ENCODE measurements at regions not wholly inside any gene's neighbourhood (a gene's known extent, or its start where the extent isn't known, plus 50 kb on each side); places are given as distances from the start of the nearest gene placed in this dataset.

- no peak for DNase-seq (ENCODE audit: low spot score)
Observed at GRCh38 chr4:3704669-3705068, 61.5 kb upstream of the ADRA2C start.

- no peak for DNase-seq (ENCODE audit: low spot score)
Observed at GRCh38 chr4:3703677-3704521, 62.3 kb upstream of the ADRA2C start.

- no peak for DNase-seq (ENCODE audit: low spot score)
Observed at GRCh38 chr4:3703343-3703676, 62.9 kb upstream of the ADRA2C start.

GRCh38 chr4:3702561-3703221 is 63.5 kb upstream of the ADRA2C start:
- DNase-seq (ENCODE audit: low spot score): no peak

- DNase-seq (ENCODE audit: low spot score): no peak
Observed at GRCh38 chr4:3701736-3702560, 64.2 kb upstream of the ADRA2C start.

GRCh38 chr4:3701271-3701734 is 64.9 kb upstream of the ADRA2C start:
- no peak for DNase-seq (ENCODE audit: low spot score)

- no peak for DNase-seq (ENCODE audit: low spot score)
Observed at GRCh38 chr4:3700736-3701135, 65.4 kb upstream of the ADRA2C start.

GRCh38 chr4:3700223-3700622 is 66.0 kb upstream of the ADRA2C start:
- DNase-seq (ENCODE audit: low spot score): no peak

GRCh38 chr4:3699678-3700077 is 66.5 kb upstream of the ADRA2C start:
- DNase-seq (ENCODE audit: low spot score): no peak

GRCh38 chr4:3699261-3699660 is 66.9 kb upstream of the ADRA2C start:
- DNase-seq (ENCODE audit: low spot score): no peak

GRCh38 chr4:3697033-3697432 is 69.2 kb upstream of the ADRA2C start:
- DNase-seq (ENCODE audit: low spot score): no peak

GRCh38 chr4:3690551-3691152 is 75.5 kb upstream of the ADRA2C start:
- no peak for DNase-seq (ENCODE audit: low spot score)

GRCh38 chr4:3689576-3690550 is 76.3 kb upstream of the ADRA2C start:
- DNase-seq (ENCODE audit: low spot score): no peak

GRCh38 chr4:3689006-3689405 is 77.2 kb upstream of the ADRA2C start:
- no peak for DNase-seq (ENCODE audit: low spot score)

GRCh38 chr4:3688018-3688998 is 77.9 kb upstream of the ADRA2C start:
- no peak for DNase-seq (ENCODE audit: low spot score)

GRCh38 chr4:3687538-3687937 is 78.6 kb upstream of the ADRA2C start:
- DNase-seq (ENCODE audit: low spot score): no peak

- DNase-seq (ENCODE audit: low spot score): no peak
Observed at GRCh38 chr4:3686753-3687152, 79.4 kb upstream of the ADRA2C start.

- no peak for DNase-seq (ENCODE audit: low spot score)
Observed at GRCh38 chr4:3685081-3685645, 81.0 kb upstream of the ADRA2C start.

GRCh38 chr4:3684546-3684945 is 81.6 kb upstream of the ADRA2C start:
- DNase-seq (ENCODE audit: low spot score): no peak
